ENCODE measurements at regions not wholly inside any gene's neighbourhood (a gene's known extent, or its start where the extent isn't known, plus 50 kb on each side); places are given as distances from the start of the nearest gene placed in this dataset.
A peak's percentile ranks its signal among the peaks of the same experiment; 100 is the strongest.
"Not testable (repeated sequence)": the region's sequence is repeated elsewhere in the genome, so short reads cannot be mapped to it uniquely, and the experiment has no call there.

DNA sequence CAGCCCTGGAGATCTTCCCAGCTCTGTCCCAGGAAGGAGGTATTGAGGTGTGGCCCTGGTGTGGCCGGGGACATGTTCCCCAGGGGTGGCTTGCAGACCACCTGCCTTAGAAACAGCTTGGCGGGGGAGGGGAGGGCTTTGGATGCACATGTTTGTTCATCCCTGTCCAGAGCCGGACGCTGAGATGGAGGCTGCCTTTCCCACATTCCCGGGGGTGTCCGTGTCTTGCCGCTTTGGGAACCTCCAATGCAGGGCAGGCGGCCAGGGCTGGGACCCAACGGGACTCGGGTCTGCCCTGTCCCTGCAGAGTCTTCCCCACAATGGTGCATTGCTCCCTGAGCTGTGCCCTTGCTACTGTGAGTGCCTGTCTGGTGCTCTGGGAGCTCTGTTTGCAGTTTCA lies 319.5 kb upstream of the SFSWAP start:
- no peak for DNase-seq (ENCODE audit: low spot score)

DNA sequence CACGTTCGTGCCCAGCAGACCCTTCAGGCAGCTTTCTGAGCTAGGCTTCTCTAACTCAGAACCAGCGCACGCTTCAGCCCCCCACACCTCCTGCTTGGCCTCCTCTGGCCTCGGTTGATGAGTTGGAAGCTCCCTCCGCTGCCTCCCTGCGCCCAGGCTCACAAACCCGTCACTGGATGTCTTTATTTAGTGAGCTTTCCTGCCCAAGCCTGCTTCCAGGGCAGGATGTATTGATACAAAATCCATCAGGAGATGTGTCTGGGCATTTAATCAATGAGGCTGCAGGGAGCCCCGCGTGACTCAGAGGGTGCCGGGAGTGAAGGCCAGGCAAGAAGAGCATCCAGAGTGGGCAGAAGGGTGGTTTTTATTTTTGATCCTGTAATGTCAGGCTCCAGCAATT lies 316.1 kb upstream of the SFSWAP start:
- DNase-seq (ENCODE audit: low spot score) = not testable (repeated sequence)

DNA sequence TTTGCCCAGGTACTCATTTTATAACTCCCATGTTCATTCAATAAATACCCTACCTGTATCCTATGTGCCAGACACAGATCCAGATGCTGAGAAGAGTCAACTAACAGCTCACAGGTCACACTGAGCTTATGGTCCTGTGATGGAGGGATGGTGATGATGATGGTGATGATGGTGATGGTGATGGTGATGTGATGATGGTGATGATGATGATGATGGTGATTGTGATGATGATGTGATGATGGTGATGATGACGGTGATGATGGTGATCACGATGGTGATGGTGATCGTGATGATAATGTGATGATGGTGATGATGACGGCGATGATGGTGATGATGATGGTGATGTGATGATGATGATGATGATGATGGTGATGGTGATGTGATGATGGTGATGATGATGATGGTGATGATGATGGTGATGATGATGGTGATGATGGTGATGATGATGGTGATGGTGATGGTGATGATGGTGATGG lies 315.6 kb upstream of the SFSWAP start:
- not testable (repeated sequence) for DNase-seq (ENCODE audit: low spot score)

DNA sequence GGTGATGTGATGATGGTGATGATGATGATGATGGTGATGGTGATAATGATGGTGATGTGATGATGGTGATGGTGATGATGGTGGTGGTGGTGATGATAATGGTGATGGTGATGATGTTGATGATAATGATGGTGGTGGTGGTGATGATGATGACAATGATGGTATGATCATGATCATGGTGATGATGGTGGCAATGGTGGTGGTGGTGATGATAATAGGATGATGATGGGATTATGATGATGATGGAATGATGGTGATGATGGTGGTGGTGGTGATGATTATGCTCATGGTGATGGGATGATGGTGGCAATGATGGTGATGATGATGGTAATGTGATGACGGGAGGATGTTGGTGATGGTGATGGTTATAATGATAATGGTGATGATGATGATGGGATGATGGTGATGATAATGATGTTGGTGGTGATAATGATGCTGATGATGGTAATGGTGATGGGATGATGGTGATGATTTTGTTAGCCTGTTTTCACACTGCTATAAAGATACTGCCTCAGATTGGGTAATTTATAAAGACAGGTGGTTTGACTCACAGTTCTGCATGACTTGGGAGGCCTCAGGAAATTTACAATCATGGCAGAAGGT lies 314.8 kb upstream of the SFSWAP start:
- no peak for DNase-seq (ENCODE audit: low spot score)

DNA sequence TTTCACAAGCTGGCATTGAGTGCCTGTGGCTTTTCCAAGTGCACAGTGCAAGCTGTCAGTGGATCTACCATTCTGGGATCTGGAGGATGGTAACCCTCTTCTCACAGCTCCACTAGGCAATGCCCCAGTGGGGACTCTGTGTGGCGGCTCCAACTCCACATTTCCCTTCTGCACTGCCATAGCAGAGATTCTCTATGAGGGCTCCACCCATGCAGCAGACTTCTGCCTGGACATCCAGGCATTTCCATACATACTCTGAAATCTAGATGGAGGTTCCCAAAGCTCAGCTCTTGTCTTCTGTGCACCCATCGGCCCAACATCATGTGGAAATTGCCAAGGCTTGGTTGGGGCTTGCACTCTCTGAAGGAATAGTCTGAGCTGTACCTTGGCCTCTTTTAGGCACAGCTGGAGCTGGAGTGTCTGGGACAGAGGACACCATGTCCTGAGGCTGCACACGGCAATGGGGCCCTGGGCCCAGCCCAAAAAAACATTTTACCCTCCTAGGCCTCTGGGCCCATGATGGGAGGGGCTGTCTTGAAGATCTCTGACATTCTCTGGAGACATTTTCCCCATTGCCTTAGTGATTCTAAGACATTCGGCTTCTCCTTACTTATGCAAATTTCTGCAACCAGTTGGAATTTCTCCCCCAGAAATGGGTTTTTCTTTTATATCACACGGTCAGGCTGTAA lies 313.3 kb upstream of the SFSWAP start:
- DNase-seq (ENCODE audit: low spot score) = no peak

DNA sequence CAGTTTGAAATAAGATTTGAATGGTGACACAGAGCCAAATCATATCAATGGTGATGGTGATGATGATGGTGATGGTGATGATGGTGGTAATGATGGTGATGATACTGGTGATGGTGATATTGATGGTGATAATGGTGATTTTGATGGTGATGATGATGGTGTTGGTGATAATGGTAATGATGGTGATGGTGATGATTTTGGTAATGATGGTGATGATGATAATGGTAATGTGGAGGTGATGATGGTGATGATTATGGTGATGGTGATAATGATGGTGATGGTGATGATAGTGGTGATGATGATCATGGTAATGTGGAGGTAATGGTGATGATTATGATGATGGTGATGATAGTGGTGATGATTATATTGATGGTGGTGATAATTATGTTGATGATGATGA lies 311.9 kb upstream of the SFSWAP start:
- no peak for DNase-seq (ENCODE audit: low spot score)

DNA sequence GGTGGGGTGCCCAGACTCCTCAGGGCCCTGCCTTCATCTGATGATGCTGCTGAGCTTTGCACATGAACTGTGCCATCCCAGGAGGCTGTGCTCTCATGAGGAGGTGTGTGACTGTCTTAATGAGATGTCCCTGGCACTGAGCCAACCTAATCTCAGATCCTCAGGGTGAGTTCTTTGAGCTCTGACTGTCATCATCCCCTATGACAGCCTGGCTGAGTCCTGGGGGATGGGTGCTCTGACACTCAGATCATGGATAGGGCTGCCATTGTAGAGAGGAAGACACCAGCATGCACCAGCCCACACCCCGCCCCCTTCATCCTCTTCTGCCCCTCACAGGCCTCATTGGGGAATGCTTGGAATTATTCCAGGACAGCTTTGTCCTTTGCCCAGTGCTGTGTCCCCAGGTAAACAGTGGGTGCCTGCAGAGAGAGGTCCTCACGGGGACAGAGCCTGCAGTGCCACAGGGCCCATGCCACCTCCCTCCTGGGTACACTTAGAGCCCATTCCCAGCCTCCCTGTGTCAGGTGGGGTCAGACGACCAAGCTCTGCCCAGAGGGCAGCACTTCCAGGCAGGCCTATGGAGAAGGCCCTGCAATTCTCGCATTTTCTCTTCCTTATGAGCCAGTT lies 310.1 kb upstream of the SFSWAP start:
- DNase-seq (ENCODE audit: low spot score) = not testable (repeated sequence)

DNA sequence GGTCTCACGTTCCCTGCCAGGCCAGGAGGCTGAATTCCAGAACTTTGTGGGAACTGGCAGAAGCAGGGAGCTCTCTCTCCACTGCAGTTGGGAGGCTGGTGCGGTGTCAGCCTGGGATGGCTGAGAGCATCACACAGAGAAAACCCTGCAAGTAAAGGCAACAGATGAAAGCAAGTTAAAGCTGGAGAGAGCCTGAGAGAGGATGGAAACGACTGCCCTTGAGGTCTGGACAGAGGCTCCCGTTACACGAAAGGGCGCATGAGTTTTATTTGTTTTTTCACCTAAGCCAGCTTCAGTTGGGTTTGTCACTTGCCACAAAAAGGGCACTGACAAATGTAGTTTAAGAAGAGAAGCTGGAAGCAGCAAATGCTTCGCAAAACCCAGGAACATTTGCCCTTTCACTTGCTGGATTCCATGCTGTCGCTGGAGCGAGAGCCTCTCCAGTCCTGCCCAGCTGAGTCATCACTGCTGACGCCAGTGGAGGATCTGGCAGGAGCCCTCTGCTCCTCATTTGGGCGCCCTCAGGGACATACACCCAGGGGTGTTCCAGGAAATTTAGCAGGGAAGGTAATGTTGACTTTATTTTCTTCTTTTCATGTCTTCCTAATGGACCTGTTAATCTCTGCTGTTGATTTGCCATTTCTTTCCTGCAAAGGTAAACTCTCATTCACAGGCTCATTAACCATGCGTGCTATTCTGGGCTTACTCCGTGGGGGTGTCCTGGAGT lies 308.8 kb upstream of the SFSWAP start:
- peak; percentile 13 for DNase-seq (ENCODE audit: low spot score)

DNA sequence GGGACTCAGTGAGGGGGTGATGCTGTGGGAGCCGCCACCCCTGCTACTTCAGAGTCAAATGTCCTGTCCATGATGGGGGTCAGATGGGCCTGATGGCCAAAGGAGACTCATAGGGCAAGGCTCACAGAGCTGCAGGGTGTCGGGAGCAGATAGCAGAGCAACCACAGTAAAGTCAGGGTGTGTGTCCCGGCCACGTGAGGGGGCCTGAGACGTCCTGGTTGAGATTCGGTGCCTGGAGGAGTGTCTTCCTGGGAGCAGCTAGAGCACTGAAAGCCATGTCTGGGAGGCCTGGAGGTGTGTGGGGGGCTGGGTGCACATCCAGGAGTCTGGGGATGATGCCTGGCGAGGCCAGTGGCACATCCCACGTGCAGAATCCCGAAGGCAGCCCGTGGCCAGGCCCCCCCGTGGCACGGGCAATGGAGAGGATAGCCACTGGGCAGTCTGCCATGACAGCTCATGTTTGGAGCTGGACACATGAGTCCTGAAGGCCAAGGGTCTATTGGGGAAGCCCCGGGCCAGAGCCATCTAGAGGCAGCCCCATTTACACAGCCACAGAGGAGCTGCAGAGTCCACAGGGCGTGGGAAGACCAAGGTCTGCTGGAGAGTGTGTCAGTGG lies 308.0 kb upstream of the SFSWAP start:
- DNase-seq (ENCODE audit: low spot score) = no peak

DNA sequence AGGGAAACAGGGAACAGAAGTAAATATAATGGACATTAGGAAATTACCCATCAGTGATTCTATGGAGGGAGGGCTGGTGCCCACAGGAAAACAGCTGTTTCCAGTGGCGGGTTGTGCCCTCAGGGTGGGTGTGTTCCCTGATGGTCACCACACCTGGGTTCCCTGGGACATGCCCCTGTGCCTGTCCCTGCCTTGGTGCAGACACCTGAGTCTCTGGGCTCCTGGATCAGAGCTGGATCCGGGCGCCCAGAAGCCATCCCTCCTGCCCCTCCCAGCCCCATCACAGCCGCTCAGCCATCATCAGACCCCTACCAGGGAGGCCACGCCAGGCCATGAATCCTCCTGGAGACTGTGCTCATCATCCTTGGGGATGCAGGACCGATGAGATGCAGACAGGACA lies 307.2 kb upstream of the SFSWAP start:
- DNase-seq (ENCODE audit: low spot score) = no peak

DNA sequence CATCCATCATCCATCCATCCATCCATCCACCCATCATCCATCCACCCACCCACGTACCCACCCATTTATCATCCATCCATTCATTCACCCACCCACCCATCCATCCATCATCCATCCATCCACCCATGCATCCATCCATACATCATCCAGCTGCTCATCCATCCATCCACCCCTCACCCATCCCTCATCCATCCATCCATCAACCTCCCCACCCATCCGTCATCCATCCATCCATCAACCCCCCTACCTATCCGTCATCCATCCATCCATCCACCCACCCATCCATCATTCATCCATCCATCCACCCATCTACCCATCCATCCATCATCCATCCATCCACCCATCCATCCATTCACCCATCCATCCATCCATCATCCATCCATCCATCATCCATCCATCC lies 306.2 kb upstream of the SFSWAP start:
- DNase-seq (ENCODE audit: low spot score) = no peak

DNA sequence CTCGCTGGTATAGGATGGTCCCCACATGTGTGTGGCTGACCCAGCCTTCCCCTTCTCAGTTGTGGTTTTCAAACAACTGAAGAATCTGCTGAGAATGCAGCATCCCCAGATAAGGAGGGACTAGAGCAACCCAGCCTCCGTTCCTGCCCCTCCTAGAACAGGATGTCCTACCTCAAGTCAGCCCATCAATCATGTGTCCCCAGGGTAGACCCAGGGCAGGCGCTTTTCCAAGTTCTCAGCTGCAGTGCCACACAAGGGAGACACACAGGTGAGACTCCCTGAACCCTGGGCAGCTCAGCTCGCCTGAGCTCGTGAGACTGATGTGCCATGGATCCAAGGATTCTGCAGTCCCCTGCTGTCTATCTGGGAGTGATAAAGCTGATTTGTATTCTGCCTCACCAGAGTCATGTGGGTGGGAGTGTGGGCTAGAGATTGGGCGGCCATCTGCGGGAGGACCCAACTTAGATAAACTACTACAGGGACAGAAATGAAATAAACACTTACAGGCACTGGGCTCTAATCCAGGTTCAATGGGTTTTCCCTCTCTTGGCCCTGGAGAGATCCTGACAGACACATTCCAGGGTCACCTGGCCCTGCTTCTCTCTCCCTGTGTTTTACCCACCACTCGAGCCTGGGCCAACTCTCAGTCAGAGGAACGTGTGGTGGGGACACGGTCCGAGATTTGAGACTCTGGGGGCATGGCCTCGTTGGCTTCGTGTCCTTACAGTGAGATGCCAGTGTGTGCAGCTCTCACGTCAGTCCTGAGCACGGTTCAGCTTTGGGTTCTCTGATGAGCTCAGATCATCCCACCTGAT lies 303.5 kb upstream of the SFSWAP start:
- no peak for DNase-seq (ENCODE audit: low spot score)

DNA sequence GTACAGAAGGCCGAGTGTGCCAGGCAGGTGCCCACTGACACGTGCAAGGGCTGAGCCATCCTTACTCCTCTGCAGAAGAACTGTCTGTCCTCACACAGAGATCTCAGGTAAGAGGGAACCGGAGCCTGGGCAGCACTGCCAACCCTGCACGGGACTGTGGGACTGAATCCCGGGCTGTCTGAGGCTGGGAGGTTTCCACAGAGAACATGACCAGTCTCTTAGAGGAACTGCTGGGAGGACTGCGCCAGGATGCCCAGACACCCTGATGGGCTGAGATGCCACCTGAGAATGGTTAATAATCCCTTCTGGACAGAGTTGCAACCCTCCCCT lies 302.9 kb upstream of the SFSWAP start:
- DNase-seq (ENCODE audit: low spot score) = no peak

DNA sequence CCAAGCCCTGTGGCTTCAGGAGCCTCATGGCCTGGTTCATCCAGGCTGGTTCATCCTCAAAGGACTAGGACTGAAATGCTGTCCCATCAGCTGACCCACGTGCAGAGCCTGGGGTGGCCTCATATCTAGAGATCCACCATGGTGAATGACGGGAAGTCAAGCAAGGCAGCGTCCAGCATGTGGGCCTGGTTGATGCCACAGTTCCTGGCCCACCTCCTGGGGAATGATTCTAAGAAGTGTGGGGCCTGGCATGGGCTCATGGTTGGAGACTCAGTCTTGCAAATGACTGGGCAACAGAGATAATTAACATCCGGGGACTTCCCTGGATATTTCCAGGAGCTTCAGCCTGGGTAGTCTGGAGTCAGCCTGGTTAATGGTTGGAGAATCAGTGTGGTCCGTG lies 302.4 kb upstream of the SFSWAP start:
- DNase-seq (ENCODE audit: low spot score) = no peak

DNA sequence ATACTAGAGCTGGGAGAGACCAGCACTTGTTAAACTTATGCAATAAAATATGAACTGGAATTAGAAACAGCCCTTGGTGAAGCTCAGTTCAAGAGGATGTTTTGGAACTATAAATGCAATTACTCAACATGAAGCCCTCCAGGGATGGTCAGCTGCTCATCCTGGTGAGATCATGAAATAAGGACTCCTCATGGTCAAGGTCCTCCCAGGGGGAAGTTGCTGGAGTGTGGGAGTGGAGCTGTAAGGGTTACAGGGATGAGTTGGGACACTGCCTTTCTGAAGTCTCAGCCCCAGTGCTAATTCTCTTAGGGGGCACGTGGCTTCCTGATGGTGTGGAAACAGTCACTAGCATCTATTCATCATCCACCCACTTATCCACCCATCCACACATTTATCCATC lies 301.7 kb upstream of the SFSWAP start:
- DNase-seq (ENCODE audit: low spot score) = no peak

DNA sequence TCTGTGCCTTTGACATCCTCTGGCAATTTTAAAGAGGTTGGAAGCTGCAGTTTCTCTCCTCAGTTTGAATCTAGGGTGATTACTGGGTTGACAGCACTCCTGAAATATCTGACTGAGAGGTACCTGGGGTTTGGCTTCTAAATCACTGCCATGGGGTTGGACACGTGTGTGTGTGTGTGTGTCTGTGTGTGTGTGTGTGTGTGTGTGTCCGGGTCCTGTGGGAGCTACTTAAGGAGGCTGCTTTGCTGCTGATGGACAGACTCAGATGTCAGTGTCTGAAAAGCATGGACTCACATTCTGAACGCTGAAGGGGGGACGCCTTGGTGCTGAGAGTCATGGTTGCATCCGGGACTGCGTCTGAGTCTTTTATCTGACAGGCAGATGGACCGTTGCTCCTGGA lies 299.1 kb upstream of the SFSWAP start:
- not testable (repeated sequence) for DNase-seq (ENCODE audit: low spot score)

DNA sequence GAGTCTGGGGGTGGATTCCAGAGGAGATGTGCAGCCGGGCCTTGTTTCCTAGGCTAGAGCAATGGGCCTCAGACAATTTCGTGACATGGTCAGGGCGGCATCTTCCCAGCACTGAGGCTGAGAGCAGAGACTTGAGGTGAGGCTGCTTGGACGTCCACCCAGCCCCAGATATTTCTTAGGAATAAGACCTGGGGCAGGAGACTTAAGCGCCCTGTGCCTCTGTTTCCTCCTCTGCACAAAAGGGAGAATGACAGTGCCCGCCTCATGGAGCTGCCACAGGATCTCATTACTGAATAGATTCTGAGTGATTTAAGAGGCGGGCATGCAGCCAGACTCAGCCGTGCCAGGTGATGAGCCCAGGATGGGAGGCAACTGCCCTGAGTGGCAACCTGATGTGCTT lies 297.9 kb upstream of the SFSWAP start:
- DNase-seq (ENCODE audit: low spot score) = no peak

DNA sequence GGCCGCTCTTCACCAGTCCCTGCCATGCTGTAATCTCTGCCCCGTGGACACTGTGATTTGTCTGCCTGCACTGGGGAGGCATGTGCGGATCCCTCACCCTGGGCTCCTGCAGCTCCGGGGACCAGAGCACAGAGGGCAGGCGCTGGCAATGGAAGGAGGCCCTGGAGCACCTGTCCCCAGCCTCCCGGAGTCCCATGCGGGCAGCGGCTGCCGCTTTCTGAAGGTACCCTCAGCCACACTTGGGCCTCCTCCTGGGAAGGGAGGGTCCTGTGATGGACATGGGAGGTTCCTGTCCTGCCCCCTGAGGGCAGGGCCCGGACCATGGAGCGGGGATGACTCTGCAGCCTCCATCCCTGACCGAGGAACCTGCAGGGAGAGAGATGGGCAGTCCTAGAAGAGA lies 297.4 kb upstream of the SFSWAP start:
- DNase-seq (ENCODE audit: low spot score) = no peak

DNA sequence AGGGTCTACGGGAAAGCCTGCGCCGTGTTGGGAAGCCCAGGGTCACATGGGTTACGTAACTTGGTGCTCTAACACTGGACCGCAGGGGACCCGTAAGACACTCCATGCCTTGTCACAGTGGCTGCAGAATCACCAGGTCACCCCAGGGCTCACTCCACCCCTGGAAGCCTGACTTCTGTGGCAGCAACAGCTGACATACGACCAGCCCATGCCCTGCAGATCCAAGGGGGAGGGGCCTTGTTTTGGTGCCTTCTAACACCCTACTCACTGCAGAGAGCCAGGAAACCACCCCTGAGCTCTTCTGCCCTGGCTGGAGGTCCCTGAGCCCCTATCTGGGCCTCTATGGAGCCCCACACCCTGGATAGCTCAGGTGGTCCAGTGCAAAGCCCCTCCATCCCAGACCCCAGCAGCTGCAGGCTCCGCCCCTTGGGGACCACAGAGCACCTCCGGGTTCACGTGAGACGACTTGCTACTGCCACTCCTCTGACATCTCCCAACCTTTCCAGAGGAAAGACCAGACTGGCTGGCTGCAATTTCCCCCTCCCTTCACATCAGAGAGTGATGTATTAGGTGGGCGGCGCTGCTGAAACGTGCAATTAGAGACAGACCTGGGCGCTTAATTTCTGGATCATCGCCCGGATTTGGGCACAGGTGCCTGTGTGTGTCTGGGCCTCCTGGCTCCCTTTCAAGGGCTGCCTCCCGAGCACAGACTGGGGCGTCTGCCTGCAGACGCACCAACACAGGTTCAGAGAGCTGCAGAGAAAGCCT lies 296.6 kb upstream of the SFSWAP start:
- DNase-seq (ENCODE audit: low spot score) = not testable (repeated sequence)

DNA sequence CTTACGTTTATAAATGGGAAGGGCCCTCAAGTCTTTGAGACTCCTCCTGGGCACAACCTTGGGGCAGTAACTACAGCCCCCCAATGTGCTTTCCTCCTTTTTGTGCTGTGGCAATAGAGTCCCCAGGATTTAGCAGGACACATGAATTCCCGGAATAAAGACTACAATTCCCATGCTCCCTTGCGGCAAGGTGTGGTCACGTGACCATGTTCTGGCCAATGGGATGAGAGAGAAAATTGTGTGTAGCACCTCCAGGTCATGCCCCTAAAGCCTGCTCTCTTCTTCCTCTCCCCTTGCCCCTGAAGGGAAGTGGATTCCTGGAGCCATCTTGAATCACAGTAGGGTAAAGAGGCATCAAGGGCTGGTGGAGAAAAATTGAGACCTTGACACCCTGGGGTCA lies 295.1 kb upstream of the SFSWAP start:
- DNase-seq (ENCODE audit: low spot score) = no peak

DNA sequence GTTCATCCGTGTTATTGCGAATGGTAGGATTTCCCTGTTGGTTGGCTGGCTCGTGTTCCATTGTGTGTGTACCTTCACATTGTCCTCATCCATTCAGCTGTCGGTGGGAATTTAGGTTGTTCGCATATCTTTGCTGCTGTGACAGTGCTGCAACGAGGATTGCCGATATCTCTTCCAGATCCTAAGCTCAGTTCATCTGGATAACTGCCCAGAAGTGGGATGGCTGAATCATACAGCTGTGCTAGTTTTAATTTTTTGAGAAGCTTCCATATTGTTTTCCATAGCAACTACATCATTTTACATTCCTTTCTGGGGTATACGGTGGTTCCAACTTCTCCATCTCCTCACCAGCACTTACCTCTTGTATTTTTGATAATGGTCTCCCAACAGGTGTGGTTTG lies 292.8 kb upstream of the SFSWAP start:
- DNase-seq (ENCODE audit: low spot score) = no peak

Measured in kidney tubule cell (primary cell).